Mesodermal cell (in vitro differentiated cells): ENCODE measurements at regions not wholly inside any gene's neighbourhood (a gene's known extent, or its start where the extent isn't known, plus 50 kb on each side); places are given as distances from the start of the nearest gene placed in this dataset.

Experiments used
- H3K27ac ChIP-seq: 2 replicates; pipeline ENCODE4 v1.7.0; 2013; ENCODE audit warnings: mild to moderate bottlenecking, low read depth, low read length, moderate library complexity; ENCODE audit not compliant: severe bottlenecking
- H3K36me3 ChIP-seq: 2 replicates; pipeline ENCODE4 v1.7.1; 2013; ENCODE audit warnings: mild to moderate bottlenecking, low read length, moderate library complexity; ENCODE audit not compliant: control insufficient read depth, insufficient read depth
- H3K4me1 ChIP-seq: one replicate; pipeline ENCODE4 v1.7.1; 2013; ENCODE audit warnings: mild to moderate bottlenecking, low read length; ENCODE audit not compliant: insufficient read depth, control insufficient read depth, poor library complexity, severe bottlenecking
- H3K4me3 ChIP-seq: 2 replicates; pipeline ENCODE4 v1.7.0; 2013; ENCODE audit warnings: low read length, control low read depth, mild to moderate bottlenecking; ENCODE audit not compliant: insufficient read depth, poor library complexity, severe bottlenecking; ENCODE audit errors: extremely low read depth
- H3K9me3 ChIP-seq: 2 replicates; pipeline ENCODE4 v1.7.1; 2013; ENCODE audit warnings: mild to moderate bottlenecking, low read length, moderate library complexity; ENCODE audit not compliant: control insufficient read depth
- WGBS, 2 experiments: methylation state at CpG; one replicate each; pipeline ENCODE4 v1.1.5; 2013; ENCODE audit warnings: missing lambda C conversion rate in 2 of 2; ENCODE audit not compliant: insufficient coverage in 2 of 2; 5-methylcytosine and 5-hydroxymethylcytosine counted together

GRCh38 chr9:17967731-17968130, 388.9 kb downstream of the SH3GL2 start:
- Histone ChIP-seq H3K9me3 (no peaks in the 10 kb centered on the region), H3K4me1 (no peaks in the 10 kb centered on the region), H3K27ac (no peak overlapping the region), H3K36me3 (no peaks in the 10 kb centered on the region), H3K4me3 (no peak overlapping the region)
- 100% methylated on average over 1 of the region's 3 CpGs; no CpG with 5 or more reads in 1 of the 2 experiments for WGBS, 2 experiments

- no peaks in the 10 kb centered on the region for H3K9me3 ChIP-seq
- H3K4me1 ChIP-seq = no peaks in the 10 kb centered on the region
- no peaks in the 10 kb centered on the region for H3K36me3 ChIP-seq
- no CpG with 5 or more reads among the region's 1 CpG for WGBS, 2 experiments
- no peak overlapping the region for H3K4me3 ChIP-seq
- no peak overlapping the region for H3K27ac ChIP-seq
Measured at GRCh38 chr9:17969232-17969631, 390.4 kb downstream of the SH3GL2 start.

- no peak overlapping the region for H3K27ac ChIP-seq
- H3K4me1 ChIP-seq = no peaks in the 10 kb centered on the region
- H3K9me3 ChIP-seq = no peaks in the 10 kb centered on the region
- no peaks in the 10 kb centered on the region for H3K36me3 ChIP-seq
- H3K4me3 ChIP-seq = no peak overlapping the region
Measured at GRCh38 chr9:17970277-17970676, 391.4 kb downstream of the SH3GL2 start.

- no peak overlapping the region for H3K27ac ChIP-seq
- H3K4me1 ChIP-seq = no peaks in the 10 kb centered on the region
- H3K4me3 ChIP-seq = no peak overlapping the region
- no CpG with 5 or more reads among the region's 2 CpGs for WGBS, 2 experiments
- H3K9me3 ChIP-seq = peaks cover 4% of the 10 kb centered on the region
- H3K36me3 ChIP-seq = no peaks in the 10 kb centered on the region
Measured at GRCh38 chr9:17978773-17979172, 399.9 kb downstream of the SH3GL2 start.

GRCh38 chr9:17986595-17986994, 407.7 kb downstream of the SH3GL2 start:
- no peak overlapping the region for H3K27ac ChIP-seq
- H3K36me3 ChIP-seq = no peaks in the 10 kb centered on the region
- H3K4me3 ChIP-seq = no peak overlapping the region
- no peaks in the 10 kb centered on the region for H3K4me1 ChIP-seq
- H3K9me3 ChIP-seq = no peaks in the 10 kb centered on the region

GRCh38 chr9:17987189-17987588, 408.3 kb downstream of the SH3GL2 start:
- Histone ChIP-seq H3K4me3 (no peak overlapping the region), H3K36me3 (no peaks in the 10 kb centered on the region), H3K9me3 (no peaks in the 10 kb centered on the region), H3K27ac (no peak overlapping the region), H3K4me1 (no peaks in the 10 kb centered on the region)
- WGBS, 2 experiments = 73 to 90% methylated on average over 2 to 3 of the region's 5 CpGs

GRCh38 chr9:17988489-17988888, 409.6 kb downstream of the SH3GL2 start:
- no peaks in the 10 kb centered on the region for H3K4me1 ChIP-seq
- WGBS, 2 experiments = no CpG with 5 or more reads among the region's 1 CpG
- no peak overlapping the region for H3K4me3 ChIP-seq
- H3K9me3 ChIP-seq = no peaks in the 10 kb centered on the region
- H3K27ac ChIP-seq = no peak overlapping the region
- no peaks in the 10 kb centered on the region for H3K36me3 ChIP-seq

GRCh38 chr9:17990602-17991001, 411.7 kb downstream of the SH3GL2 start:
- no peaks in the 10 kb centered on the region for H3K9me3 ChIP-seq
- no peaks in the 10 kb centered on the region for H3K36me3 ChIP-seq
- H3K27ac ChIP-seq = no peak overlapping the region
- no CpG with 5 or more reads among the region's 3 CpGs for WGBS, 2 experiments
- no peak overlapping the region for H3K4me3 ChIP-seq
- peaks cover 6% of the 10 kb centered on the region for H3K4me1 ChIP-seq

- no peak overlapping the region for H3K4me3 ChIP-seq
- no peak overlapping the region for H3K27ac ChIP-seq
- no peaks in the 10 kb centered on the region for H3K36me3 ChIP-seq
- WGBS, 2 experiments = 67% methylated on average over 1 of the region's 1 CpG; no CpG with 5 or more reads in 1 of the 2 experiments
- peaks cover 6% of the 10 kb centered on the region for H3K4me1 ChIP-seq
- no peaks in the 10 kb centered on the region for H3K9me3 ChIP-seq
Measured at GRCh38 chr9:17993024-17993423, 414.2 kb downstream of the SH3GL2 start.

GRCh38 chr9:17994695-17995425, 416.0 kb downstream of the SH3GL2 start:
- WGBS, 2 experiments = 64 to 93% methylated on average over 1 to 2 of the region's 4 CpGs
- Histone ChIP-seq H3K4me1 (peaks cover 6% of the 10 kb centered on the region), H3K9me3 (no peaks in the 10 kb centered on the region), H3K36me3 (no peaks in the 10 kb centered on the region), H3K27ac (no peak overlapping the region), H3K4me3 (no peak overlapping the region)

GRCh38 chr9:17996728-17997127, 417.9 kb downstream of the SH3GL2 start:
- Histone ChIP-seq H3K4me1 (peaks cover 6% of the 10 kb centered on the region), H3K27ac (no peak overlapping the region), H3K36me3 (no peaks in the 10 kb centered on the region), H3K9me3 (no peaks in the 10 kb centered on the region), H3K4me3 (no peak overlapping the region)
- 80% methylated on average over 1 of the region's 1 CpG; no CpG with 5 or more reads in 1 of the 2 experiments for WGBS, 2 experiments
